ENCODE measurements at regions not wholly inside any gene's neighbourhood (a gene's known extent, or its start where the extent isn't known, plus 50 kb on each side); places are given as distances from the start of the nearest gene placed in this dataset.

GRCh38 chr2:16773080-16773713, 107.6 kb upstream of the CYRIA start:
- TF ChIP-seq CTCF (IDR thresholded peaks at IDR 0.05) (peak; percentile 84), EZH2 (IDR thresholded peaks at IDR 0.05) (no peak)

Data from neural progenitor cell (in vitro differentiated cells).